ENCODE measurements at regions not wholly inside any gene's neighbourhood (a gene's known extent, or its start where the extent isn't known, plus 50 kb on each side); places are given as distances from the start of the nearest gene placed in this dataset.
A peak's percentile ranks its signal among the peaks of the same experiment; 100 is the strongest.

DNA sequence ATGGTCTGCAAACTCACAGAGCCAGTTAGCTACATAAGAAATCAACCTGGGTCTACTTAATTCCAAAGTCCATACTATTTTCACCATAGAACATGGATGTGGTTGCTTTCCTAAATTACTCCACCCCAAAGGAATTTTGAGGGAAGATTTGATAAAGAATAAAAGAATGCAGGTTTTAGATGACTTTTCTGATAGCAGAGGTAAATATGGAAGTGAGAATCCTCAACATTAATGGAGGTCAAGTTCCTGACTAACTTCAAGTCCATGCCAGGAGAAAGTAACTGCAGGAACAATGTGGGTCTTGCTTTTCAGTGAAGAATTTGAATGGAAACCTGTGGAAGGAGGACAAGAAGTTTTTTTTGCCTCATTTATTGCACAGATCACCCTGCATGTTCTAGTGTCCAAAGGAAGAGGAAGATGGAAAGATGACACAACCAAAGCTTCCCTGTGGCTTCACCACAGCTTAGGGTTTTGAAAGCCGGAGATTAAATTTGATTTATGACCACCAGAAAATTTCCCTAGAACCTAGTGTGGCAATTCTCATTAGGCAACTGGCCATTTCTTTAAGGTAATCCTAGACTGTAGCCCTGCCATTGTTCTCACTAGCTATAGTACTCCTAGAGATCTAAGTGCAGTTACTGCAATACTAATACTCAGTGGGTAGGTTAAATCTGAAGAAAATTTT lies 429.7 kb downstream of the RAP2B start:
- TF ChIP-seq, protein P1, sequence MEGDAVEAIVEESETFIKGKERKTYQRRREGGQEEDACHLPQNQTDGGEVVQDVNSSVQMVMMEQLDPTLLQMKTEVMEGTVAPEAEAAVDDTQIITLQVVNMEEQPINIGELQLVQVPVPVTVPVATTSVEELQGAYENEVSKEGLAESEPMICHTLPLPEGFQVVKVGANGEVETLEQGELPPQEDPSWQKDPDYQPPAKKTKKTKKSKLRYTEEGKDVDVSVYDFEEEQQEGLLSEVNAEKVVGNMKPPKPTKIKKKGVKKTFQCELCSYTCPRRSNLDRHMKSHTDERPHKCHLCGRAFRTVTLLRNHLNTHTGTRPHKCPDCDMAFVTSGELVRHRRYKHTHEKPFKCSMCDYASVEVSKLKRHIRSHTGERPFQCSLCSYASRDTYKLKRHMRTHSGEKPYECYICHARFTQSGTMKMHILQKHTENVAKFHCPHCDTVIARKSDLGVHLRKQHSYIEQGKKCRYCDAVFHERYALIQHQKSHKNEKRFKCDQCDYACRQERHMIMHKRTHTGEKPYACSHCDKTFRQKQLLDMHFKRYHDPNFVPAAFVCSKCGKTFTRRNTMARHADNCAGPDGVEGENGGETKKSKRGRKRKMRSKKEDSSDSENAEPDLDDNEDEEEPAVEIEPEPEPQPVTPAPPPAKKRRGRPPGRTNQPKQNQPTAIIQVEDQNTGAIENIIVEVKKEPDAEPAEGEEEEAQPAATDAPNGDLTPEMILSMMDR (conservative IDR thresholded peaks at IDR 0.05; ENCODE audit: low read depth, low read length) = no peak
- TF ChIP-seq EZH2 (IDR thresholded peaks at IDR 0.05; ENCODE audit: borderline replicate concordance, low read depth, low read length, poor library complexity, severe bottlenecking) = no peak
- no TSS peak for BruUV-seq (replicated peaks)
- Histone ChIP-seq H3K27ac (ENCODE audit: low read depth, low read length, poor library complexity, severe bottlenecking) (no peak overlapping the region), H3K4me1 (ENCODE audit: insufficient read depth, low read length, poor library complexity, severe bottlenecking) (peaks cover 15% of the 10 kb centered on the region), H3K9me3 (ENCODE audit: low read depth, low read length, poor library complexity, severe bottlenecking) (no peaks in the 10 kb centered on the region), H3K4me3 (ENCODE audit: low read depth, low read length, poor library complexity, severe bottlenecking) (no peak overlapping the region), H3K27me3 (replicated peaks; ENCODE audit: insufficient read depth, low read depth, low read length, poor library complexity) (no peaks in the 10 kb centered on the region), H3K36me3 (ENCODE audit: insufficient read depth, low read length, poor library complexity, severe bottlenecking) (no peaks in the 10 kb centered on the region)
- CTCF ChIA-PET = no interaction called here
- POLR2A ChIA-PET (ENCODE audit: low non-redundant PET) = no interaction called here
- peak; percentile 39 for DNase-seq (ENCODE audit: low spot score)
- intact Hi-C loops (cut with micrococcal nuclease; ENCODE audit: unreplicated experiment) = loop anchor here (5.0 kb wide), 1 partner anchor 381 kb away; no protein-coding TSS in a partner anchor

DNA sequence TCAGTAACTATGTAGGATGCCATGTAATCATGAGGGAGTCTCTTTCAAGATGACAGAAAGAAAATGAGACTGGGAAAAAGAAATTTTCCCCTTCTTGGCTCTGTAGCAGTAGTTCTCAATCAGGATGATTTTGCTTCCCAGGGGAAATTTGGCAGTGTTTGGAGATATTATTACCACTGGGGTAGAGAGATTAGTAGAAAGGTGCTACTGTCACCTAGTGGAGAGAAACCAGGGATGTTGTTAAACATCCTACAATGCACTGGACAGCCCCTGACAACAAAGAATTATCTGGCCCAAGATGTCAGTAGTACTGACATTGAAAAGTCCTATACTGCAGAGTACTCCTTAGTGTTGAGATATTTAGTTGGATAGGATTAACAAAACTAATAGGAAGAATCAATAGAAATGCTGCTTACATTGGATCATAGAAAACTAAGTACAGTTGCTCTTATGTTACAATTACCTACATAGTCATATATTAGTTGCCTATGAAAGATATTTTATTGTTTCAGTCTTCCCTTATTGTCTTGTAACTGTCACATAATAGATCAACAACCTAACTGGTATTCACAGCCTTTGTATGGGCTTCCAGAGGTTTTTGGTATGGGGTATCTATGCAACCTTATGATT lies 433.3 kb downstream of the RAP2B start:
- ChIA-PET CTCF (no interaction called here), POLR2A (ENCODE audit: low non-redundant PET) (no interaction called here)
- Histone ChIP-seq H3K4me3 (ENCODE audit: low read depth, low read length, poor library complexity, severe bottlenecking) (no peak overlapping the region), H3K36me3 (ENCODE audit: insufficient read depth, low read length, poor library complexity, severe bottlenecking) (no peaks in the 10 kb centered on the region), H3K9me3 (ENCODE audit: low read depth, low read length, poor library complexity, severe bottlenecking) (no peaks in the 10 kb centered on the region), H3K27ac (ENCODE audit: low read depth, low read length, poor library complexity, severe bottlenecking) (no peak overlapping the region), H3K27me3 (replicated peaks; ENCODE audit: insufficient read depth, low read depth, low read length, poor library complexity) (peaks cover 10% of the 10 kb centered on the region), H3K4me1 (ENCODE audit: insufficient read depth, low read length, poor library complexity, severe bottlenecking) (peaks cover 7% of the 10 kb centered on the region)
- no peak for TF ChIP-seq EZH2 (IDR thresholded peaks at IDR 0.05; ENCODE audit: borderline replicate concordance, low read depth, low read length, poor library complexity, severe bottlenecking)
- TF ChIP-seq, protein P1 (conservative IDR thresholded peaks at IDR 0.05; ENCODE audit: low read depth, low read length) = peak; percentile 63
- no TSS peak for BruUV-seq (replicated peaks)
- intact Hi-C loops (cut with micrococcal nuclease; ENCODE audit: unreplicated experiment) = loop anchor here (1.0 to 2.0 kb wide), 3 partner anchors 430 to 568 kb away; no protein-coding TSS in a partner anchor
- DNase-seq (ENCODE audit: low spot score) = peak; percentile 65

DNA sequence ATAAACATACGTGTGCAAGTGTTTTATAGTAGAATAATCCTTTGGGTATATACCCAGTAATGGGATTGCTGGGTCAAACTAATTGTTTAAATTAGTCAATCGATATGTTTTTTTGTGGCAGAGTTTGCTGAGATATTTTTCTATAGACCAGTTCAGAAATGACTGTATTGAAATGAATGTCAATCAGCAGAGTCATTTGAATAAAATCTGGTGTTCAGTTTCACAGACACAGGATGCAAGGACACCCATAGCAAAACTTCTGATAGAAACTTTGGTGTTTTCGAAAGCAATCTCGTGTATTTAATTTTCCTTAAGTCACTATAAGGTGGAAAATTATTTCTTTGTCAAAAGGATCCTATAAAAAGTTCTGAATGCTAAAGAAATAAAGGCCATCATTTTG lies 434.4 kb downstream of the RAP2B start:
- CTCF ChIA-PET = no interaction called here
- Histone ChIP-seq H3K27ac (ENCODE audit: low read depth, low read length, poor library complexity, severe bottlenecking) (no peak overlapping the region), H3K27me3 (replicated peaks; ENCODE audit: insufficient read depth, low read depth, low read length, poor library complexity) (peaks cover 10% of the 10 kb centered on the region), H3K9me3 (ENCODE audit: low read depth, low read length, poor library complexity, severe bottlenecking) (no peaks in the 10 kb centered on the region), H3K4me3 (ENCODE audit: low read depth, low read length, poor library complexity, severe bottlenecking) (no peak overlapping the region), H3K36me3 (ENCODE audit: insufficient read depth, low read length, poor library complexity, severe bottlenecking) (no peaks in the 10 kb centered on the region), H3K4me1 (ENCODE audit: insufficient read depth, low read length, poor library complexity, severe bottlenecking) (peaks cover 9% of the 10 kb centered on the region)
- TF ChIP-seq EZH2 (IDR thresholded peaks at IDR 0.05; ENCODE audit: borderline replicate concordance, low read depth, low read length, poor library complexity, severe bottlenecking) = no peak
- TF ChIP-seq, protein P1 (conservative IDR thresholded peaks at IDR 0.05; ENCODE audit: low read depth, low read length) = no peak
- no peak for DNase-seq (ENCODE audit: low spot score)
- no TSS peak for BruUV-seq (replicated peaks)
- intact Hi-C loops (cut with micrococcal nuclease; ENCODE audit: unreplicated experiment) = no loop called here
- POLR2A ChIA-PET (ENCODE audit: low non-redundant PET) = no interaction called here
